ENCODE measurements at regions not wholly inside any gene's neighbourhood (a gene's known extent, or its start where the extent isn't known, plus 50 kb on each side); places are given as distances from the start of the nearest gene placed in this dataset.
"Not testable (repeated sequence)": the region's sequence is repeated elsewhere in the genome, so short reads cannot be mapped to it uniquely, and the experiment has no call there.

GRCh38 chr5:159800131-159800840 lies 116.0 kb upstream of the ADRA1B start:
- no peak for DNase-seq

- DNase-seq: no peak
These were observed 115.0 kb upstream of the ADRA1B start for GRCh38 chr5:159801303-159801702.

GRCh38 chr5:159802661-159803060 lies 113.6 kb upstream of the ADRA1B start:
- DNase-seq: no peak

- no peak for DNase-seq
These were observed 112.2 kb upstream of the ADRA1B start for GRCh38 chr5:159804121-159804520.

GRCh38 chr5:159805021-159805420 lies 111.3 kb upstream of the ADRA1B start:
- no peak for DNase-seq

- not testable (repeated sequence) for DNase-seq
These were observed 109.1 kb upstream of the ADRA1B start for GRCh38 chr5:159807135-159807534.

GRCh38 chr5:159807586-159807985 lies 108.7 kb upstream of the ADRA1B start:
- no peak for DNase-seq

- DNase-seq: no peak
These were observed 104.6 kb upstream of the ADRA1B start for GRCh38 chr5:159811712-159812111.

GRCh38 chr5:159812759-159813158 lies 103.5 kb upstream of the ADRA1B start:
- not testable (repeated sequence) for DNase-seq

- DNase-seq: no peak
These were observed 102.1 kb upstream of the ADRA1B start for GRCh38 chr5:159814222-159814621.

- no peak for DNase-seq
These were observed 101.3 kb upstream of the ADRA1B start for GRCh38 chr5:159814805-159815585.

- DNase-seq: no peak
These were observed 98.8 kb upstream of the ADRA1B start for GRCh38 chr5:159817262-159818029.

GRCh38 chr5:159819591-159820411 lies 96.5 kb upstream of the ADRA1B start:
- DNase-seq: no peak

GRCh38 chr5:159820692-159821091 lies 95.6 kb upstream of the ADRA1B start:
- no peak for DNase-seq

GRCh38 chr5:159821461-159821940 lies 94.8 kb upstream of the ADRA1B start:
- no peak for DNase-seq

- no peak for DNase-seq
These were observed 91.8 kb upstream of the ADRA1B start for GRCh38 chr5:159824188-159825161.

- DNase-seq: no peak
These were observed 90.7 kb upstream of the ADRA1B start for GRCh38 chr5:159825551-159826051.

GRCh38 chr5:159826351-159827214 lies 89.7 kb upstream of the ADRA1B start:
- DNase-seq: no peak

GRCh38 chr5:159827861-159828260 lies 88.4 kb upstream of the ADRA1B start:
- DNase-seq: no peak

- no peak for DNase-seq
These were observed 84.2 kb upstream of the ADRA1B start for GRCh38 chr5:159832073-159832472.
